Kidney glomerular epithelial cell (primary cell): ENCODE measurements at regions not wholly inside any gene's neighbourhood (a gene's known extent, or its start where the extent isn't known, plus 50 kb on each side); places are given as distances from the start of the nearest gene placed in this dataset.

ENCODE experiments used
- DNase-seq: peaks from one replicate; lab custom pipeline; 2025; lab: John Stamatoyannopoulos, UW

DNA sequence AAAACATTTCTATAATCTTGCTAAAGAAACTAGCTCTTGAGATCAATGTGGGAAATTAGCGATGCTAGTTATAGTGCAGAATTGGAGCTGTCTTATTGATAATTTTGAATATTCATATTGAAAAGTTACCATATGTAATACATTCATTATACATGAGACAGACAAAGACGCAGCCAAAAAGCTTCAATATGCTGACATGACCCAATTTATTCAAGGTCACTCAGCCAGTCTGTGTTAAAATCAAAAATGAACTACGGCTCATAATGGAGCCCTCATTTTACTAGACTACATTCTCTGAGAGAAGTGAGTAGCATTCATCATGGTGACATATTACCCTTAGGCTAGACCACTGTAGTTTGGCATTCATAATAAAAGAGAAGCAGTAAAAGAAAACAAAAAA, 107.3 kb upstream of the GABRG2 start:
- DNase-seq: no peak

- peak; percentile 11 for DNase-seq
Observed at GRCh38 chr5:161966564-161966963, 101.0 kb upstream of the GABRG2 start.

GRCh38 chr5:161975350-161975749, 92.2 kb upstream of the GABRG2 start:
- DNase-seq: no peak

DNA sequence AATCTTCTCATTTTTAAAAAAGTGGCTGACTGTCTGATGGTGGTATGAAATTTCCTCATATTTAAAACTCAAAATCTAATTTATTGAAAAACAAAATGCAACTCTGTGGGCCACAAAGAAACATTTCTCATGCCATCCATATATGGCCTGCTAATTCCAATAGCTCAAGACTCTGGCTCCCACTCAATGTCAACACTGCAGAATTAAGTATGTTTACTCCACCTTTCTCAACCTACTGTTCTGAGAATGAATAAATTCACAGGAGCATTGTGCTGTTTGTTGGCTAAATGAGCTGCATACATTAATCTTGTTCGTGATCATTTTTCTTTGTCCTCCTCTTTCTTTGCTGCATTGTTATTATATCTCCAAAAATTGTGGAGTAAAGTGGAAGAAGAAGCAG, 79.5 kb upstream of the GABRG2 start:
- no peak for DNase-seq
